Mammary epithelial cell (primary cell): ENCODE measurements at regions not wholly inside any gene's neighbourhood (a gene's known extent, or its start where the extent isn't known, plus 50 kb on each side); places are given as distances from the start of the nearest gene placed in this dataset.

Experiments used
- CTCF ChIP-seq, 2 donors: IDR thresholded peaks in 1 of 2; conservative IDR thresholded peaks in 1 of 2; 2 replicates each; pipeline ENCODE4 v1.5.1; 2011 to 2012; ENCODE audit warnings: inconsistent platforms in 2 of 2, low read length in 2 of 2, mild to moderate bottlenecking in 2 of 2, control low read depth in 1 of 2, low read depth in 1 of 2; ENCODE audit not compliant: insufficient read depth in 1 of 2; ENCODE audit errors: extremely low read depth in 1 of 2
- EZH2 ChIP-seq: IDR thresholded peaks from 2 replicates; pipeline ENCODE4 v1.6.1; 2012; ENCODE audit warnings: low read length, inconsistent platforms, borderline replicate concordance

GRCh38 chr15:100704281-100705055 lies 102.1 kb downstream of the ASB7 start:
- no peak for TF ChIP-seq CTCF (conservative IDR thresholded peaks at IDR 0.05 in 1 of 2, IDR thresholded peaks at IDR 0.05 in 1 of 2; ENCODE audit: extremely low read depth in 1 of 2, insufficient read depth in 1 of 2, low read depth in 1 of 2, low read length in 2 of 2)
- TF ChIP-seq EZH2 = no peak
